ENCODE measurements at regions not wholly inside any gene's neighbourhood (a gene's known extent, or its start where the extent isn't known, plus 50 kb on each side); places are given as distances from the start of the nearest gene placed in this dataset.

DNA sequence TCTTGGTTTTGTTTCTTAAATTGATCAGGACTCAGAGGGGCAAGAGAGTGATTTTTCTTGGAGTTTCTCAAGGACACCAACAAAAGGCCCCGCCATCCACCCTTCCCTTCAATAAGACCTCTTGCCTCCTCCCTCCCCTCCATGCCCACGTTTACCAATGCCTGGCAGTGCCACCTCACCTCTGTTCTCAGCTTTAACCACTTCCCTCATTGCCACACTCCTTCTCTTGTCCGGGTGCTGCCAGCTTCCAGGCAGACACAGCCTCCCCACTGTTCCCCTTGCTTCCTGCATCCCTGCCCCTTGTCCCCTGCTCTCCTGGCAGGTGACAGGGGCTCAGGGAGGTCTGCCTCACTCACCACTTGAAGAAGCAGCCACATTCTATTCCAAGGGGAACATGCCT is 90.8 kb downstream of the LHX2 start:
- TF ChIP-seq, protein P1, sequence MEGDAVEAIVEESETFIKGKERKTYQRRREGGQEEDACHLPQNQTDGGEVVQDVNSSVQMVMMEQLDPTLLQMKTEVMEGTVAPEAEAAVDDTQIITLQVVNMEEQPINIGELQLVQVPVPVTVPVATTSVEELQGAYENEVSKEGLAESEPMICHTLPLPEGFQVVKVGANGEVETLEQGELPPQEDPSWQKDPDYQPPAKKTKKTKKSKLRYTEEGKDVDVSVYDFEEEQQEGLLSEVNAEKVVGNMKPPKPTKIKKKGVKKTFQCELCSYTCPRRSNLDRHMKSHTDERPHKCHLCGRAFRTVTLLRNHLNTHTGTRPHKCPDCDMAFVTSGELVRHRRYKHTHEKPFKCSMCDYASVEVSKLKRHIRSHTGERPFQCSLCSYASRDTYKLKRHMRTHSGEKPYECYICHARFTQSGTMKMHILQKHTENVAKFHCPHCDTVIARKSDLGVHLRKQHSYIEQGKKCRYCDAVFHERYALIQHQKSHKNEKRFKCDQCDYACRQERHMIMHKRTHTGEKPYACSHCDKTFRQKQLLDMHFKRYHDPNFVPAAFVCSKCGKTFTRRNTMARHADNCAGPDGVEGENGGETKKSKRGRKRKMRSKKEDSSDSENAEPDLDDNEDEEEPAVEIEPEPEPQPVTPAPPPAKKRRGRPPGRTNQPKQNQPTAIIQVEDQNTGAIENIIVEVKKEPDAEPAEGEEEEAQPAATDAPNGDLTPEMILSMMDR (conservative IDR thresholded peaks at IDR 0.05; ENCODE audit: low read length): no peak
- TF ChIP-seq EZH2phosphoT487 (IDR thresholded peaks at IDR 0.05; ENCODE audit: borderline replicate concordance, low read depth, low read length): no peak

Measured in OCI-LY7 (cell line).